ENCODE measurements at regions not wholly inside any gene's neighbourhood (a gene's known extent, or its start where the extent isn't known, plus 50 kb on each side); places are given as distances from the start of the nearest gene placed in this dataset.

DNA sequence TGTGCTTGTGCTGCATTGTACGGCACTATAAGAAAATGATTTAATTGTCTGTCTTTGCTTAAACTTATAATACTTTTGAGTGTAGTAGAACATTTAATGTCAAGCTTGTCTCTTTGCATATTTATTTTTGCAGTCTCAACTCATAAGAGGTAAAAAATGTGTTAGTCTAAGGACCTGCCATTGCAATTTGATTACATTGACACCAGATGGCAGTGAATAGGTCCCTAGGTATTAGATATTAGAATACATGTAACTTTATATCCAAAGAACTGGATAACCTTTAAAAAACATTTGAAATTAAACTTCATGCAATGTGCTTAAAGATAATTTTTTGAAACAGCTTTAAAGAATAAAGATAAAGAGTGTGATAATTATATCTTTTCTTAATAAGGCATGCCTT is 1421.3 kb downstream of the OLFM4 start (continued):
- TF ChIP-seq, protein P1, sequence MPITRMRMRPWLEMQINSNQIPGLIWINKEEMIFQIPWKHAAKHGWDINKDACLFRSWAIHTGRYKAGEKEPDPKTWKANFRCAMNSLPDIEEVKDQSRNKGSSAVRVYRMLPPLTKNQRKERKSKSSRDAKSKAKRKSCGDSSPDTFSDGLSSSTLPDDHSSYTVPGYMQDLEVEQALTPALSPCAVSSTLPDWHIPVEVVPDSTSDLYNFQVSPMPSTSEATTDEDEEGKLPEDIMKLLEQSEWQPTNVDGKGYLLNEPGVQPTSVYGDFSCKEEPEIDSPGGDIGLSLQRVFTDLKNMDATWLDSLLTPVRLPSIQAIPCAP (CRISPR knock-in tag; IDR thresholded peaks at IDR 0.05): no peak
- no peak for TF ChIP-seq SMAD3 (CRISPR knock-in tag; IDR thresholded peaks at IDR 0.05; ENCODE audit: borderline replicate concordance)
- TF ChIP-seq, protein P2, sequence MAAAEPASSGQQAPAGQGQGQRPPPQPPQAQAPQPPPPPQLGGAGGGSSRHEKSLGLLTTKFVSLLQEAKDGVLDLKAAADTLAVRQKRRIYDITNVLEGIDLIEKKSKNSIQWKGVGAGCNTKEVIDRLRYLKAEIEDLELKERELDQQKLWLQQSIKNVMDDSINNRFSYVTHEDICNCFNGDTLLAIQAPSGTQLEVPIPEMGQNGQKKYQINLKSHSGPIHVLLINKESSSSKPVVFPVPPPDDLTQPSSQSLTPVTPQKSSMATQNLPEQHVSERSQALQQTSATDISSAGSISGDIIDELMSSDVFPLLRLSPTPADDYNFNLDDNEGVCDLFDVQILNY (CRISPR knock-in tag; IDR thresholded peaks at IDR 0.05): no peak
- no peak for TF ChIP-seq MXD4 (CRISPR knock-in tag; IDR thresholded peaks at IDR 0.05; ENCODE audit: borderline replicate concordance)
- no peak for TF ChIP-seq OVOL2 (CRISPR knock-in tag; IDR thresholded peaks at IDR 0.05; ENCODE audit: borderline replicate concordance)
- TF ChIP-seq, protein P3, sequence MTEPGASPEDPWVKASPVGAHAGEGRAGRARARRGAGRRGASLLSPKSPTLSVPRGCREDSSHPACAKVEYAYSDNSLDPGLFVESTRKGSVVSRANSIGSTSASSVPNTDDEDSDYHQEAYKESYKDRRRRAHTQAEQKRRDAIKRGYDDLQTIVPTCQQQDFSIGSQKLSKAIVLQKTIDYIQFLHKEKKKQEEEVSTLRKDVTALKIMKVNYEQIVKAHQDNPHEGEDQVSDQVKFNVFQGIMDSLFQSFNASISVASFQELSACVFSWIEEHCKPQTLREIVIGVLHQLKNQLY (CRISPR knock-in tag; IDR thresholded peaks at IDR 0.05): no peak
- TF ChIP-seq ESRRA (CRISPR knock-in tag; IDR thresholded peaks at IDR 0.05; ENCODE audit: borderline replicate concordance): no peak
- no peak for TF ChIP-seq NFYB (CRISPR knock-in tag; conservative IDR thresholded peaks at IDR 0.05; ENCODE audit: low read depth)
- TF ChIP-seq IRF2 (CRISPR knock-in tag; IDR thresholded peaks at IDR 0.05; ENCODE audit: borderline replicate concordance, low read depth): no peak
- TF ChIP-seq, protein P4, sequence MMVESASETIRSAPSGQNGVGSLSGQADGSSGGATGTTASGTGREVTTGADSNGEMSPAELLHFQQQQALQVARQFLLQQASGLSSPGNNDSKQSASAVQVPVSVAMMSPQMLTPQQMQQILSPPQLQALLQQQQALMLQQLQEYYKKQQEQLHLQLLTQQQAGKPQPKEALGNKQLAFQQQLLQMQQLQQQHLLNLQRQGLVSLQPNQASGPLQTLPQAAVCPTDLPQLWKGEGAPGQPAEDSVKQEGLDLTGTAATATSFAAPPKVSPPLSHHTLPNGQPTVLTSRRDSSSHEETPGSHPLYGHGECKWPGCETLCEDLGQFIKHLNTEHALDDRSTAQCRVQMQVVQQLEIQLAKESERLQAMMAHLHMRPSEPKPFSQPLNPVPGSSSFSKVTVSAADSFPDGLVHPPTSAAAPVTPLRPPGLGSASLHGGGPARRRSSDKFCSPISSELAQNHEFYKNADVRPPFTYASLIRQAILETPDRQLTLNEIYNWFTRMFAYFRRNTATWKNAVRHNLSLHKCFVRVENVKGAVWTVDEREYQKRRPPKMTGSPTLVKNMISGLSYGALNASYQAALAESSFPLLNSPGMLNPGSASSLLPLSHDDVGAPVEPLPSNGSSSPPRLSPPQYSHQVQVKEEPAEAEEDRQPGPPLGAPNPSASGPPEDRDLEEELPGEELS (CRISPR knock-in tag; IDR thresholded peaks at IDR 0.05): no peak

DNA sequence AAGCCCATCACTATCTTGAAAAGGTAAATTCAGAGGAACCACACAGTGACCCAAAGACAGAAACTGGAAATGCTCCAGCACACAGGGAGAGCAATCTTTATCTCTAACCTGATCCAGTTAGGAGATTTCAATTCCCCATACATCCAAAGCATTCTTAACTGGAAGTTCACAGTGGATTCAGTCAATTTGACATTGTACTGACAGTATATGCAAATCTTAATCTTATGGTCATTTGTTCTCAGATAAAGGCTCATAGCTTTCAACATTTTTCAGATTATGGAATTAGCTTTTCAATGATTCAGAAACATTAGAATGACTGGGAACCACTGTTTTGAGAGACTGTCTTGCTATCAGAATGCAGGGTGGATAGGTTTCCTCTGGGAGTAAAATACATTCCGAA is 1455.6 kb downstream of the OLFM4 start:
- POLR2A ChIA-PET: no interaction called here
- Mint-ChIP-seq H3K4me1 (peaks cover 17% of the 10 kb centered on the region), H3K9me3 (peaks cover 8% of the 10 kb centered on the region), H3K27me3 (ENCODE audit: low read depth) (no peaks in the 10 kb centered on the region), H3K36me3 (0 out of 2 replicates have a peak, but pooled peaks cover 2% of the 10 kb centered on the region), H3K4me3 (no peak overlapping the region), H3K27ac (no peak overlapping the region)
- DNase-seq (ENCODE audit: low spot score) (no peak), ATAC-seq (no peak)
- CTCF ChIA-PET: no interaction called here
- TF ChIP-seq ETV6 (CRISPR knock-in tag; IDR thresholded peaks at IDR 0.05) (no peak), MXD4 (CRISPR knock-in tag; IDR thresholded peaks at IDR 0.05; ENCODE audit: borderline replicate concordance) (no peak), CREM (CRISPR knock-in tag; IDR thresholded peaks at IDR 0.05) (no peak), TEAD1 (CRISPR knock-in tag; IDR thresholded peaks at IDR 0.05) (no peak), GTF2I (CRISPR knock-in tag; conservative IDR thresholded peaks at IDR 0.05) (no peak)
- TF ChIP-seq, protein P5, sequence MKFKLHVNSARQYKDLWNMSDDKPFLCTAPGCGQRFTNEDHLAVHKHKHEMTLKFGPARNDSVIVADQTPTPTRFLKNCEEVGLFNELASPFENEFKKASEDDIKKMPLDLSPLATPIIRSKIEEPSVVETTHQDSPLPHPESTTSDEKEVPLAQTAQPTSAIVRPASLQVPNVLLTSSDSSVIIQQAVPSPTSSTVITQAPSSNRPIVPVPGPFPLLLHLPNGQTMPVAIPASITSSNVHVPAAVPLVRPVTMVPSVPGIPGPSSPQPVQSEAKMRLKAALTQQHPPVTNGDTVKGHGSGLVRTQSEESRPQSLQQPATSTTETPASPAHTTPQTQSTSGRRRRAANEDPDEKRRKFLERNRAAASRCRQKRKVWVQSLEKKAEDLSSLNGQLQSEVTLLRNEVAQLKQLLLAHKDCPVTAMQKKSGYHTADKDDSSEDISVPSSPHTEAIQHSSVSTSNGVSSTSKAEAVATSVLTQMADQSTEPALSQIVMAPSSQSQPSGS (CRISPR knock-in tag; IDR thresholded peaks at IDR 0.05; ENCODE audit: borderline replicate concordance, low read depth): no peak
- TF ChIP-seq, protein P6, sequence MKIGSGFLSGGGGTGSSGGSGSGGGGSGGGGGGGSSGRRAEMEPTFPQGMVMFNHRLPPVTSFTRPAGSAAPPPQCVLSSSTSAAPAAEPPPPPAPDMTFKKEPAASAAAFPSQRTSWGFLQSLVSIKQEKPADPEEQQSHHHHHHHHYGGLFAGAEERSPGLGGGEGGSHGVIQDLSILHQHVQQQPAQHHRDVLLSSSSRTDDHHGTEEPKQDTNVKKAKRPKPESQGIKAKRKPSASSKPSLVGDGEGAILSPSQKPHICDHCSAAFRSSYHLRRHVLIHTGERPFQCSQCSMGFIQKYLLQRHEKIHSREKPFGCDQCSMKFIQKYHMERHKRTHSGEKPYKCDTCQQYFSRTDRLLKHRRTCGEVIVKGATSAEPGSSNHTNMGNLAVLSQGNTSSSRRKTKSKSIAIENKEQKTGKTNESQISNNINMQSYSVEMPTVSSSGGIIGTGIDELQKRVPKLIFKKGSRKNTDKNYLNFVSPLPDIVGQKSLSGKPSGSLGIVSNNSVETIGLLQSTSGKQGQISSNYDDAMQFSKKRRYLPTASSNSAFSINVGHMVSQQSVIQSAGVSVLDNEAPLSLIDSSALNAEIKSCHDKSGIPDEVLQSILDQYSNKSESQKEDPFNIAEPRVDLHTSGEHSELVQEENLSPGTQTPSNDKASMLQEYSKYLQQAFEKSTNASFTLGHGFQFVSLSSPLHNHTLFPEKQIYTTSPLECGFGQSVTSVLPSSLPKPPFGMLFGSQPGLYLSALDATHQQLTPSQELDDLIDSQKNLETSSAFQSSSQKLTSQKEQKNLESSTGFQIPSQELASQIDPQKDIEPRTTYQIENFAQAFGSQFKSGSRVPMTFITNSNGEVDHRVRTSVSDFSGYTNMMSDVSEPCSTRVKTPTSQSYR (CRISPR knock-in tag; IDR thresholded peaks at IDR 0.05): no peak
- TF ChIP-seq, protein P7, sequence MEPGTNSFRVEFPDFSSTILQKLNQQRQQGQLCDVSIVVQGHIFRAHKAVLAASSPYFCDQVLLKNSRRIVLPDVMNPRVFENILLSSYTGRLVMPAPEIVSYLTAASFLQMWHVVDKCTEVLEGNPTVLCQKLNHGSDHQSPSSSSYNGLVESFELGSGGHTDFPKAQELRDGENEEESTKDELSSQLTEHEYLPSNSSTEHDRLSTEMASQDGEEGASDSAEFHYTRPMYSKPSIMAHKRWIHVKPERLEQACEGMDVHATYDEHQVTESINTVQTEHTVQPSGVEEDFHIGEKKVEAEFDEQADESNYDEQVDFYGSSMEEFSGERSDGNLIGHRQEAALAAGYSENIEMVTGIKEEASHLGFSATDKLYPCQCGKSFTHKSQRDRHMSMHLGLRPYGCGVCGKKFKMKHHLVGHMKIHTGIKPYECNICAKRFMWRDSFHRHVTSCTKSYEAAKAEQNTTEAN (CRISPR knock-in tag; IDR thresholded peaks at IDR 0.05): no peak
- TF ChIP-seq, protein P8, sequence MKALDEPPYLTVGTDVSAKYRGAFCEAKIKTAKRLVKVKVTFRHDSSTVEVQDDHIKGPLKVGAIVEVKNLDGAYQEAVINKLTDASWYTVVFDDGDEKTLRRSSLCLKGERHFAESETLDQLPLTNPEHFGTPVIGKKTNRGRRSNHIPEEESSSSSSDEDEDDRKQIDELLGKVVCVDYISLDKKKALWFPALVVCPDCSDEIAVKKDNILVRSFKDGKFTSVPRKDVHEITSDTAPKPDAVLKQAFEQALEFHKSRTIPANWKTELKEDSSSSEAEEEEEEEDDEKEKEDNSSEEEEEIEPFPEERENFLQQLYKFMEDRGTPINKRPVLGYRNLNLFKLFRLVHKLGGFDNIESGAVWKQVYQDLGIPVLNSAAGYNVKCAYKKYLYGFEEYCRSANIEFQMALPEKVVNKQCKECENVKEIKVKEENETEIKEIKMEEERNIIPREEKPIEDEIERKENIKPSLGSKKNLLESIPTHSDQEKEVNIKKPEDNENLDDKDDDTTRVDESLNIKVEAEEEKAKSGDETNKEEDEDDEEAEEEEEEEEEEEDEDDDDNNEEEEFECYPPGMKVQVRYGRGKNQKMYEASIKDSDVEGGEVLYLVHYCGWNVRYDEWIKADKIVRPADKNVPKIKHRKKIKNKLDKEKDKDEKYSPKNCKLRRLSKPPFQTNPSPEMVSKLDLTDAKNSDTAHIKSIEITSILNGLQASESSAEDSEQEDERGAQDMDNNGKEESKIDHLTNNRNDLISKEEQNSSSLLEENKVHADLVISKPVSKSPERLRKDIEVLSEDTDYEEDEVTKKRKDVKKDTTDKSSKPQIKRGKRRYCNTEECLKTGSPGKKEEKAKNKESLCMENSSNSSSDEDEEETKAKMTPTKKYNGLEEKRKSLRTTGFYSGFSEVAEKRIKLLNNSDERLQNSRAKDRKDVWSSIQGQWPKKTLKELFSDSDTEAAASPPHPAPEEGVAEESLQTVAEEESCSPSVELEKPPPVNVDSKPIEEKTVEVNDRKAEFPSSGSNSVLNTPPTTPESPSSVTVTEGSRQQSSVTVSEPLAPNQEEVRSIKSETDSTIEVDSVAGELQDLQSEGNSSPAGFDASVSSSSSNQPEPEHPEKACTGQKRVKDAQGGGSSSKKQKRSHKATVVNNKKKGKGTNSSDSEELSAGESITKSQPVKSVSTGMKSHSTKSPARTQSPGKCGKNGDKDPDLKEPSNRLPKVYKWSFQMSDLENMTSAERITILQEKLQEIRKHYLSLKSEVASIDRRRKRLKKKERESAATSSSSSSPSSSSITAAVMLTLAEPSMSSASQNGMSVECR (CRISPR knock-in tag; IDR thresholded peaks at IDR 0.05; ENCODE audit: borderline replicate concordance): no peak
- TF ChIP-seq, protein P9, sequence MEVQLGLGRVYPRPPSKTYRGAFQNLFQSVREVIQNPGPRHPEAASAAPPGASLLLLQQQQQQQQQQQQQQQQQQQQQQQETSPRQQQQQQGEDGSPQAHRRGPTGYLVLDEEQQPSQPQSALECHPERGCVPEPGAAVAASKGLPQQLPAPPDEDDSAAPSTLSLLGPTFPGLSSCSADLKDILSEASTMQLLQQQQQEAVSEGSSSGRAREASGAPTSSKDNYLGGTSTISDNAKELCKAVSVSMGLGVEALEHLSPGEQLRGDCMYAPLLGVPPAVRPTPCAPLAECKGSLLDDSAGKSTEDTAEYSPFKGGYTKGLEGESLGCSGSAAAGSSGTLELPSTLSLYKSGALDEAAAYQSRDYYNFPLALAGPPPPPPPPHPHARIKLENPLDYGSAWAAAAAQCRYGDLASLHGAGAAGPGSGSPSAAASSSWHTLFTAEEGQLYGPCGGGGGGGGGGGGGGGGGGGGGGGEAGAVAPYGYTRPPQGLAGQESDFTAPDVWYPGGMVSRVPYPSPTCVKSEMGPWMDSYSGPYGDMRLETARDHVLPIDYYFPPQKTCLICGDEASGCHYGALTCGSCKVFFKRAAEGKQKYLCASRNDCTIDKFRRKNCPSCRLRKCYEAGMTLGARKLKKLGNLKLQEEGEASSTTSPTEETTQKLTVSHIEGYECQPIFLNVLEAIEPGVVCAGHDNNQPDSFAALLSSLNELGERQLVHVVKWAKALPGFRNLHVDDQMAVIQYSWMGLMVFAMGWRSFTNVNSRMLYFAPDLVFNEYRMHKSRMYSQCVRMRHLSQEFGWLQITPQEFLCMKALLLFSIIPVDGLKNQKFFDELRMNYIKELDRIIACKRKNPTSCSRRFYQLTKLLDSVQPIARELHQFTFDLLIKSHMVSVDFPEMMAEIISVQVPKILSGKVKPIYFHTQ (CRISPR knock-in tag; IDR thresholded peaks at IDR 0.05): no peak
